ENCODE measurements at regions not wholly inside any gene's neighbourhood (a gene's known extent, or its start where the extent isn't known, plus 50 kb on each side); places are given as distances from the start of the nearest gene placed in this dataset.

GRCh38 chr10:31187182-31187581, 131.8 kb upstream of the ZEB1 start:
- TF ChIP-seq CTCF (IDR thresholded peaks at IDR 0.05) (no peak), ZFX (IDR thresholded peaks at IDR 0.05; ENCODE audit: borderline replicate concordance) (no peak)

Measured in 22Rv1 (cell line).